SK-N-MC (cell line): ENCODE measurements at regions not wholly inside any gene's neighbourhood (a gene's known extent, or its start where the extent isn't known, plus 50 kb on each side); places are given as distances from the start of the nearest gene placed in this dataset.

ENCODE experiments used
- EZH2 ChIP-seq: fragments of 200-600 bp; sonication (generic); IDR thresholded peaks from one replicate; pipeline ENCODE4 v1.6.1; 2017; ENCODE audit warnings: antibody characterized with exemption
- POLR2AphosphoS5 ChIP-seq: IDR thresholded peaks from 2 replicates; pipeline ENCODE4 v1.6.1; 2012; ENCODE audit warnings: mild to moderate bottlenecking, low read depth, low read length, borderline replicate concordance

- TF ChIP-seq POLR2AphosphoS5 (no peak), EZH2 (no peak)
Observed at GRCh38 chr12:107163413-107163812, 70.1 kb upstream of the CRY1 start.
